ENCODE measurements at regions not wholly inside any gene's neighbourhood (a gene's known extent, or its start where the extent isn't known, plus 50 kb on each side); places are given as distances from the start of the nearest gene placed in this dataset.

GRCh38 chr10:131689486-131689885, 211.3 kb upstream of the PPP2R2D start:
- TF ChIP-seq CTCF (IDR thresholded peaks at IDR 0.05; ENCODE audit: low read length): no peak
- no peak for TF ChIP-seq EZH2phosphoT487 (IDR thresholded peaks at IDR 0.05; ENCODE audit: low read length)

All from MM.1S (cell line).